Middle frontal gyrus (tissue), 1 donor: ENCODE measurements at regions not wholly inside any gene's neighbourhood (a gene's known extent, or its start where the extent isn't known, plus 50 kb on each side); places are given as distances from the start of the nearest gene placed in this dataset.

ENCODE experiments used
- DNase-seq: peaks from one replicate; pipeline ENCODE4 v3.0.0-alpha.2; 2015; ENCODE audit warnings: low spot score; ENCODE audit errors: extremely low spot score

DNA sequence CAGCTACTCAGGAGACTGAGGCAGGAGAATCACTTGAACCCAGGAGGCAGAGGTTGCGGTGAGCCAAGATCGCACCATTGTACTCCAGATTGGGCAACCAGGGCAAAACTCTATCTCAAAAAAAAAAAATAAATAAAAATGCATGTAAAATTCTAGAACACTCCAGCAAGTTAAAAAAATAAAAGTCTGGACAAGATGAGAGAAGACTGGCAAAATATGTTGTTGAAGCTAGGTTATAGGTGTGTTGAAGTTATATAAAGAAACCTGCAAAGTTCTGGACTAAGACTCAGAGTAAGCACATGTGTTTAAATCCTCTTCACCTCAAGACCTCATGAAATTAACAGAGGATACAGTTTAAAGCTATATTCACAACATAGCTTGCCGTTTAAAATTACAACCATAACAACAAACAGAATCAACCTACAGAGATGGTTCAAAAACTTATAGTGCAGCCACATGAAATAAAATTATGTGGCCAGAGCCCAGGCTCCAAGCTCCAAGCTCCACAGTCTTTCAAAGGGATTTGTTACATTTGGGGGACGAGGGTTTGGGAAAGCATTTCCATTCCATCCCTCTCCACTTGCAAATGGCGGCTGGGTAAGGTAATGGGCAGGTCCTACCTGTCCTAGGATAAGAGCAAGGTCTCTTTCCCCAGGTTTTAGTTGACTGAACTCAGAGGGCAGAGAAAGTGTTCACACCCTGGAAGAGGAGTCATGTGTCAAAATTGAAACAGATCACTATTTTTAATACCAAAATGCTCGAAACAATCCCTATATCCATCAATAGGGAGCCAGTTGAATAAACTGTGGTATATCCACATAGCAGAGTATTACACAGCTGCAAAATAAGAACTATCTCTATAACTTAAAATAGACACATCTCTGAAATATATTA is 59.9 kb upstream of the MYCN start:
- no peak for DNase-seq

GRCh38 chr2:15881120-15881433 is 59.3 kb upstream of the MYCN start:
- DNase-seq, result no peak

GRCh38 chr2:15881676-15882075 is 58.7 kb upstream of the MYCN start:
- no peak for DNase-seq

GRCh38 chr2:15882761-15883497 is 57.4 kb upstream of the MYCN start:
- no peak for DNase-seq

DNA sequence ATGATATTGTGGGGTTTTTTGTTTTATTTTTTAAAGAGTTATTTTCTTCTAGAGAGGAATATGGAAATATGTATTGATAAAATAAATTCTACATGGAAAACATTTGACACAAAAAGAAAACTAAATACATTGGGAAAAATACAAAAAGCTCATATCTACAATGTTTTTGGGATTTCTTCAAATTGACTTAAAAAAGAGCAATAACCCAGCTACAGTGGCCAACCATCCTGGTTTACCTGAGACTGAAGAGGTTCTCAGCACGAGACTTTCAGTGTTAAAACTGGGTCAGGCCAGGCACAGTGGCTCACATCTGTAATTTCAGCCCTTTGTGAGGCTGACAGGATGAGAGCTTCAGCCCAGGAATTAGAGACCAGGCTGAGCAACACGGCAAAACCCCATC is 56.7 kb upstream of the MYCN start:
- no peak for DNase-seq

- DNase-seq, result no peak
Observed at GRCh38 chr2:15884790-15885189, 55.6 kb upstream of the MYCN start.

- DNase-seq, result no peak
Observed at GRCh38 chr2:15886231-15886630, 54.1 kb upstream of the MYCN start.

- DNase-seq, result no peak
Observed at GRCh38 chr2:15889442-15890123, 50.8 kb upstream of the MYCN start.

- DNase-seq, result no peak
Observed at GRCh38 chr2:15890124-15890754, 50.1 kb upstream of the MYCN start.
